ENCODE measurements at regions not wholly inside any gene's neighbourhood (a gene's known extent, or its start where the extent isn't known, plus 50 kb on each side); places are given as distances from the start of the nearest gene placed in this dataset.
"Not testable (repeated sequence)": the region's sequence is repeated elsewhere in the genome, so short reads cannot be mapped to it uniquely, and the experiment has no call there.

- ATAC-seq (no peak), DNase-seq (no peak)
- Histone ChIP-seq H3K9me3 (no peaks in the 10 kb centered on the region), H3K27ac (no peak overlapping the region), H3K4me1 (no peaks in the 10 kb centered on the region), H3K36me3 (no peaks in the 10 kb centered on the region), H3K27me3 (no peaks in the 10 kb centered on the region), H3K4me3 (no peak overlapping the region)
- TF ChIP-seq CTCF (IDR thresholded peaks at IDR 0.05), result no peak
- intact Hi-C loops (cut with DNase I), result no loop called here
Observed at GRCh38 chr4:82247171-82247570, 126.6 kb downstream of the HNRNPD start.

- no peak for DNase-seq
Observed at GRCh38 chr4:82241534-82241933, 132.3 kb downstream of the HNRNPD start.

GRCh38 chr4:82240410-82240809 is 133.4 kb downstream of the HNRNPD start:
- Histone ChIP-seq H3K27me3 (no peaks in the 10 kb centered on the region), H3K27ac (no peak overlapping the region), H3K9me3 (no peaks in the 10 kb centered on the region), H3K4me3 (no peak overlapping the region), H3K36me3 (no peaks in the 10 kb centered on the region), H3K4me1 (no peaks in the 10 kb centered on the region)
- no peak for ATAC-seq
- no peak for TF ChIP-seq CTCF (IDR thresholded peaks at IDR 0.05)
- DNase-seq, result no peak
- intact Hi-C loops (cut with DNase I), result no loop called here

More at GRCh38 chr4:82241534-82241933, 132.3 kb downstream of the HNRNPD start:
- intact Hi-C loops (cut with DNase I), result no loop called here
- Histone ChIP-seq H3K27me3 (no peaks in the 10 kb centered on the region), H3K36me3 (no peaks in the 10 kb centered on the region), H3K27ac (no peak overlapping the region), H3K4me1 (no peaks in the 10 kb centered on the region), H3K4me3 (no peak overlapping the region), H3K9me3 (no peaks in the 10 kb centered on the region)
- ATAC-seq, result no peak
- no peak for TF ChIP-seq CTCF (IDR thresholded peaks at IDR 0.05)

- H3K36me3 ChIP-seq; ATAC-seq; intact Hi-C loops (cut with DNase I); H3K4me3 ChIP-seq; H3K27ac ChIP-seq; H3K27me3 ChIP-seq; H3K4me1 ChIP-seq; H3K9me3 ChIP-seq; DNase-seq: not testable (repeated sequence)
Observed at GRCh38 chr4:82237142-82237541, 136.6 kb downstream of the HNRNPD start.

- no peak overlapping the region for H3K4me3 ChIP-seq
- no peak overlapping the region for H3K27ac ChIP-seq
- no peaks in the 10 kb centered on the region for H3K36me3 ChIP-seq
- peaks cover 0 to 1% of the 10 kb centered on the region in 2 donors for H3K4me1 ChIP-seq
- no peaks in the 10 kb centered on the region for H3K27me3 ChIP-seq
- TF ChIP-seq CTCF (IDR thresholded peaks at IDR 0.05), result no peak
- DNase-seq (no peak), ATAC-seq (no peak)
- intact Hi-C loops (cut with DNase I), result no loop called here
- no peaks in the 10 kb centered on the region for H3K9me3 ChIP-seq
Observed at GRCh38 chr4:82235346-82235745, 138.4 kb downstream of the HNRNPD start.

GRCh38 chr4:82232891-82233290 is 140.9 kb downstream of the HNRNPD start:
- no peak for TF ChIP-seq CTCF (IDR thresholded peaks at IDR 0.05)
- DNase-seq (no peak), ATAC-seq (no peak)
- no peak overlapping the region for H3K27ac ChIP-seq
- H3K4me3 ChIP-seq, result no peak overlapping the region
- no peaks in the 10 kb centered on the region for H3K36me3 ChIP-seq
- intact Hi-C loops (cut with DNase I), result no loop called here
- peaks cover 0 to 10% of the 10 kb centered on the region in 2 donors for H3K4me1 ChIP-seq
- H3K9me3 ChIP-seq, result no peaks in the 10 kb centered on the region
- H3K27me3 ChIP-seq, result no peaks in the 10 kb centered on the region
